ENCODE measurements at regions not wholly inside any gene's neighbourhood (a gene's known extent, or its start where the extent isn't known, plus 50 kb on each side); places are given as distances from the start of the nearest gene placed in this dataset.

GRCh38 chr13:34708566-34709313 is 233.3 kb upstream of the NBEA start:
- Mint-ChIP-seq H3K4me1 (ENCODE audit: unreplicated experiment) (no peaks in the 10 kb centered on the region), H3K9me3 (peaks cover 4% of the 10 kb centered on the region), H3K4me3 (no peak overlapping the region), H3K27me3 (no peaks in the 10 kb centered on the region), H3K36me3 (no peaks in the 10 kb centered on the region), H3K27ac (no peak overlapping the region)
- DNase-seq (ENCODE audit: extremely low spot score, unreplicated experiment), result no peak
- TF ChIP-seq, protein P1, sequence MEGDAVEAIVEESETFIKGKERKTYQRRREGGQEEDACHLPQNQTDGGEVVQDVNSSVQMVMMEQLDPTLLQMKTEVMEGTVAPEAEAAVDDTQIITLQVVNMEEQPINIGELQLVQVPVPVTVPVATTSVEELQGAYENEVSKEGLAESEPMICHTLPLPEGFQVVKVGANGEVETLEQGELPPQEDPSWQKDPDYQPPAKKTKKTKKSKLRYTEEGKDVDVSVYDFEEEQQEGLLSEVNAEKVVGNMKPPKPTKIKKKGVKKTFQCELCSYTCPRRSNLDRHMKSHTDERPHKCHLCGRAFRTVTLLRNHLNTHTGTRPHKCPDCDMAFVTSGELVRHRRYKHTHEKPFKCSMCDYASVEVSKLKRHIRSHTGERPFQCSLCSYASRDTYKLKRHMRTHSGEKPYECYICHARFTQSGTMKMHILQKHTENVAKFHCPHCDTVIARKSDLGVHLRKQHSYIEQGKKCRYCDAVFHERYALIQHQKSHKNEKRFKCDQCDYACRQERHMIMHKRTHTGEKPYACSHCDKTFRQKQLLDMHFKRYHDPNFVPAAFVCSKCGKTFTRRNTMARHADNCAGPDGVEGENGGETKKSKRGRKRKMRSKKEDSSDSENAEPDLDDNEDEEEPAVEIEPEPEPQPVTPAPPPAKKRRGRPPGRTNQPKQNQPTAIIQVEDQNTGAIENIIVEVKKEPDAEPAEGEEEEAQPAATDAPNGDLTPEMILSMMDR (conservative IDR thresholded peaks at IDR 0.05), result no peak

- Mint-ChIP-seq H3K27me3 (no peaks in the 10 kb centered on the region), H3K4me3 (no peak overlapping the region), H3K4me1 (ENCODE audit: unreplicated experiment) (peaks cover 3% of the 10 kb centered on the region), H3K36me3 (no peaks in the 10 kb centered on the region), H3K27ac (no peak overlapping the region), H3K9me3 (no peaks in the 10 kb centered on the region)
- TF ChIP-seq, protein P1 (conservative IDR thresholded peaks at IDR 0.05), result no peak
- no peak for DNase-seq (ENCODE audit: extremely low spot score, unreplicated experiment)
Observed at GRCh38 chr13:34719060-34719875, 222.8 kb upstream of the NBEA start.

DNA sequence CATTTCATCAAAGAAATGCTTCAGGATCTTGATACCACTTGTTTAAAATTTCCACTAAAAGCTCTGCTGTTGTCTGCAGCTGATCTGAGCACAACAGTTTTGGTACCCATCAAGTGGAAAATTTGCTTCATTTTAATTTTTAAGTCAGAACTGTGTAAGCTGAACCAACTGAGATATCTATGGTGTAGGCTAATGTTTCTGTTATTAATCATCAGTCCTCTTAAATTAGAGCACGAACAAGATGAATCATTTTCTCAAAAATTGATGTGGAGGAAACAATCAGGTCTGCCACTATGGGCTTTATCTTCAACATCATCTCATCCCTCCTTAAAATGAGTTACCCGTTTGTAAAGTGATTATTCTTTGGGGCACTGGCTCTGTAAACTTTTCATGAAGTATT is 221.5 kb upstream of the NBEA start:
- Mint-ChIP-seq H3K9me3 (no peaks in the 10 kb centered on the region), H3K27ac (no peak overlapping the region), H3K4me3 (no peak overlapping the region), H3K4me1 (ENCODE audit: unreplicated experiment) (peaks cover 3% of the 10 kb centered on the region), H3K27me3 (no peaks in the 10 kb centered on the region), H3K36me3 (no peaks in the 10 kb centered on the region)
- DNase-seq (ENCODE audit: extremely low spot score, unreplicated experiment), result no peak
- TF ChIP-seq, protein P1 (conservative IDR thresholded peaks at IDR 0.05), result no peak

DNA sequence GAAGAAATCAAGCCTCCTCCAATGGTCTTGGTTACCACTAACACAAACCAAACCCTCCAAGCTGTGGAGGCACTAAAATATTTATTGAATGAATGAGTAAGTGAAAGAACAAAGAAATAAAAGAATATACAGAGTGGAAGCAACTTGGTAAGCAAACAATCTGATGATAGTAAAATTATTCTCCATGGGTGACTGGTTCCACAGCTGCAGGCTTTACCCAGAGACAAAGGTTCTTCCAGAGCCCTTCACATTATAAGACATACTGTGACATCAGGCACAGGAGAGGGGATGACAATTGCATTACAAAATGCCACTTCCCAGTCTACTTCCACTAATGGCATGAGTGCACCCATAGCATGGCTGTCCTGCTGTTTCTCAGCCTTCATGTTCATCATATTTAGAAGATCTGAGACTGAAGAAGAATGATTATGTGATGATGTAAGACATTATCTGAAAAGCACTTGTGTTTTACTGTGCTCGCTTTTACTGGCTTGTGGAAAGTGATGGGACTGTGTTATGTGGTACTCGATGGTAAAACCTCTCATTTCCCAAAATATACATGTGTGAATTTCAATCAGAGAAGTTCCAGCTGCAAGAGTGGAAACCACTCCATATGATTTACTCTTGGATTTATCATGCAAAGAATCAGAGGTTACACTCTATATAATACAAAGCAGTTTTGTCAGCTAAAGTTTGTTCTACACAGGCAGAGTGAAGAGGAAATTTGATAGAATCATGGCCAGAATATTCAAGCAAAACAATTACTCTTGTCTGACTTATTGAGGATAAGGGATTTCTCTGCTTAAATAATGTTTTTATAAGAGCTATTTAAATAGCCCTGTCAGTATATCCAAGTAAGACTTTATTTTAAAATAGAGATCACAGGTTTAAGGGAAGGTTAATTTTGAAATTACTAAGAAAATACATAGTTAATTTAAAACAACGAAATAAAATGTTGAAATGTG is 220.2 kb upstream of the NBEA start:
- Mint-ChIP-seq H3K4me1 (ENCODE audit: unreplicated experiment) (peaks cover 3% of the 10 kb centered on the region), H3K27me3 (no peaks in the 10 kb centered on the region), H3K4me3 (no peak overlapping the region), H3K36me3 (no peaks in the 10 kb centered on the region), H3K9me3 (no peaks in the 10 kb centered on the region), H3K27ac (no peak overlapping the region)
- TF ChIP-seq, protein P1 (conservative IDR thresholded peaks at IDR 0.05), result no peak
- no peak for DNase-seq (ENCODE audit: extremely low spot score, unreplicated experiment)

DNA sequence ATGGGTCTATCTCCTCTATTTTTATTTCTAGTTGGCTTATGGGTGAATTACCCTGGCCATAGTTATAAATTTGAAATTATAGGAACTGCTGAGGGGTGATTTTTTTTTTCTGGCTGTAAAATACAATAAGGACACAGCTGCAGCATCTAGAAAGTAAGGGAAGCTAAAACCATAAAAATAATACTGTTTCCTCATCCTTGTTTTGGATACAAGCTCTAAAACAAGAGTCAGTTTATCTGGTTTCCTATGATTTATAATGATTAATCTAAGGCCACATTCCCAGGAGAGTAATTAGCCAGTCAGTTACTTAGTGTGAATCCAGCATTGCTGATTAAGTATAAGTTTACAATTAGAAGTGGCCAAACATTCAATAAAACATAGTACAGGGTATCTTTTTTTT is 219.1 kb upstream of the NBEA start:
- Mint-ChIP-seq H3K27ac (no peak overlapping the region), H3K36me3 (no peaks in the 10 kb centered on the region)
- no peak for DNase-seq (ENCODE audit: extremely low spot score, unreplicated experiment)

More for the DNA sequence above, 219.1 kb upstream of the NBEA start:
- H3K27me3 Mint-ChIP-seq, result no peaks in the 10 kb centered on the region
- peaks cover 3% of the 10 kb centered on the region for H3K4me1 Mint-ChIP-seq (ENCODE audit: unreplicated experiment)
- TF ChIP-seq, protein P1 (conservative IDR thresholded peaks at IDR 0.05), result no peak
- H3K4me3 Mint-ChIP-seq, result no peak overlapping the region
- H3K9me3 Mint-ChIP-seq, result no peaks in the 10 kb centered on the region
